Caco-2 (cell line): ENCODE measurements at regions not wholly inside any gene's neighbourhood (a gene's known extent, or its start where the extent isn't known, plus 50 kb on each side); places are given as distances from the start of the nearest gene placed in this dataset.

Experiments used
- BruUV-seq: library from RNA; stranded (reverse); fragments of 400-500 nt; replicated peaks from 2 replicates; lab custom pipeline; 2021; lab: Mats Ljungman, UMichigan
- CTCF ChIA-PET: fragments of 300-600 bp; sonication (Branson Sonifier 250); formaldehyde crosslinking; loops from one replicate; lab custom pipeline; 2022; ENCODE audit warnings: antibody characterized with exemption; lab: Charles Lee
- POLR2A ChIA-PET: fragments of 300-600 bp; sonication (Branson Sonifier 250); formaldehyde crosslinking; loops from one replicate; lab custom pipeline; 2022; ENCODE audit warnings: antibody characterized with exemption; lab: Charles Lee
- DNase-seq, 2 experiments: peaks; one replicate each; pipeline versions ENCODE4 v3.0.0 to v3.0.0-alpha.2; 2020 to 2022
- H3K27me3 ChIP-seq: replicated peaks from 2 replicates; pipeline ENCODE4 v1.6.0; 2011; ENCODE audit warnings: low read length; ENCODE audit not compliant: control insufficient read depth, insufficient read depth
- H3K36me3 ChIP-seq: 2 replicates; pipeline ENCODE4 v1.5.1; 2011; ENCODE audit warnings: low read length; ENCODE audit not compliant: control insufficient read depth, insufficient read depth
- H3K4me1 ChIP-seq: fragments of 250-450 bp; sonication (Bioruptor Pico); 2 replicates; pipeline ENCODE4 v1.5.1; 2020; ENCODE audit warnings: mild to moderate bottlenecking
- H3K4me3 ChIP-seq: 2 replicates; pipeline ENCODE4 v1.5.1; 2011; ENCODE audit warnings: low read depth, mild to moderate bottlenecking, control low read depth, low read length
- H3K9me3 ChIP-seq: fragments of 250-450 bp; sonication (Bioruptor Pico); 2 replicates; pipeline ENCODE4 v1.5.1; 2020; ENCODE audit warnings: mild to moderate bottlenecking, moderate library complexity
- H3K27ac Mint-ChIP-seq: one replicate; pipeline ENCODE4 v1.8.0; 2022; ENCODE audit warnings: mixed read lengths; ENCODE audit not compliant: unreplicated experiment
- H3K27me3 Mint-ChIP-seq: one replicate; pipeline ENCODE4 v1.8.0; 2022; ENCODE audit warnings: mixed read lengths; ENCODE audit not compliant: insufficient read depth, unreplicated experiment
- H3K36me3 Mint-ChIP-seq: one replicate; pipeline ENCODE4 v1.8.0; 2022; ENCODE audit warnings: mild to moderate bottlenecking, mixed read lengths; ENCODE audit not compliant: insufficient read depth, unreplicated experiment
- H3K4me1 Mint-ChIP-seq: one replicate; pipeline ENCODE4 v1.8.0; 2022; ENCODE audit warnings: low read depth, mixed read lengths; ENCODE audit not compliant: unreplicated experiment
- H3K4me3 Mint-ChIP-seq: one replicate; pipeline ENCODE4 v1.8.0; 2022; ENCODE audit warnings: mild to moderate bottlenecking, moderate library complexity, mixed read lengths; ENCODE audit not compliant: unreplicated experiment
- H3K9me3 Mint-ChIP-seq: one replicate; pipeline ENCODE4 v1.8.0; 2022; ENCODE audit warnings: mixed read lengths; ENCODE audit not compliant: unreplicated experiment
- CTCF ChIP-seq, 2 experiments: fragments of 200-600 bp in 1 of 2; IDR thresholded peaks; 1 replicate in 1 of 2; 2 replicates in 1 of 2; pipeline versions ENCODE4 v1.5.1 to v1.8.0; 2011 to 2022; ENCODE audit warnings: antibody characterized with exemption in 1 of 2, control low read depth in 1 of 2, inconsistent platforms in 1 of 2, low read depth in 1 of 2, low read length in 1 of 2, mild to moderate bottlenecking in 1 of 2, moderate library complexity in 1 of 2; ENCODE audit not compliant: insufficient read depth in 1 of 2, severe bottlenecking in 1 of 2, unreplicated experiment in 1 of 2
- intact Hi-C: fragments of 100-400 bp; cut with micrococcal nuclease; formaldehyde crosslinking; loops from one replicate; pipeline ENCODE4 v1.10.0; 2022; ENCODE audit not compliant: unreplicated experiment

DNA sequence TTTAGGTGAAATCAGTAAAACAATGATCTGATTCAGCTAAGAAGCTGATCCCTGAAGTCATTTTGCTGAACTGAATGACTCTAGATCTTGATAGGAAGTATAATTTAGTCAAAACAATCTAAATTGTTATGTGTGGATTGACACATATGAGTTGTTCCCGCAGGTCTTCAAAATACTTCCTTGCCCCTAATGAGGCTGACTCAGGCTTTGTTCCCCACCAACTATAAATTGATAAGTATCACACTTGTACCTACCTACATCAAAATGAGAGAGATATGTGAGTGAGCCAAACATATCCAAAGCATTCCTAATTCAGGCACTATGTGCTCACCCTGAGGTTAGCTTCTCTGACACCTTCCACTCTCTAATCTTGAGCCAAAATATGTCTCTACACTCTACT, 507.1 kb downstream of the PLPP3 start:
- Histone ChIP-seq H3K9me3 (no peaks in the 10 kb centered on the region), H3K27me3 (no peaks in the 10 kb centered on the region), H3K4me1 (no peaks in the 10 kb centered on the region), H3K4me3 (no peak overlapping the region), H3K36me3 (no peaks in the 10 kb centered on the region)
- DNase-seq = no peak
- ChIA-PET POLR2A (no interaction called here), CTCF (no interaction called here)
- Mint-ChIP-seq H3K36me3 (peaks cover 6% of the 10 kb centered on the region), H3K27me3 (no peaks in the 10 kb centered on the region), H3K4me1 (no peaks in the 10 kb centered on the region), H3K27ac (no peak overlapping the region), H3K4me3 (no peak overlapping the region), H3K9me3 (no peaks in the 10 kb centered on the region)
- intact Hi-C loops = no loop called here
- TF ChIP-seq CTCF (IDR thresholded peaks at IDR 0.05; ENCODE audit: insufficient read depth in 1 of 2, low read depth in 1 of 2, low read length in 1 of 2, severe bottlenecking in 1 of 2, unreplicated experiment in 1 of 2) = no peak
- BruUV-seq = no TSS peak

- no peak overlapping the region for H3K4me3 Mint-ChIP-seq
- no peak for DNase-seq
- H3K27ac Mint-ChIP-seq = no peak overlapping the region
- ChIA-PET POLR2A (no interaction called here), CTCF (no interaction called here)
- no peak for TF ChIP-seq CTCF (IDR thresholded peaks at IDR 0.05; ENCODE audit: insufficient read depth in 1 of 2, low read depth in 1 of 2, low read length in 1 of 2, severe bottlenecking in 1 of 2, unreplicated experiment in 1 of 2)
- Histone ChIP-seq H3K4me1 (no peaks in the 10 kb centered on the region), H3K27me3 (no peaks in the 10 kb centered on the region), H3K9me3 (no peaks in the 10 kb centered on the region), H3K36me3 (no peaks in the 10 kb centered on the region), H3K4me3 (no peak overlapping the region)
- peaks cover 6% of the 10 kb centered on the region for H3K36me3 Mint-ChIP-seq
- intact Hi-C loops = no loop called here
- H3K27me3 Mint-ChIP-seq = no peaks in the 10 kb centered on the region
- H3K4me1 Mint-ChIP-seq = no peaks in the 10 kb centered on the region
- no TSS peak for BruUV-seq
- H3K9me3 Mint-ChIP-seq = no peaks in the 10 kb centered on the region
These were observed 508.0 kb downstream of the PLPP3 start for GRCh38 chr1:56071351-56071750.

- POLR2A ChIA-PET = no interaction called here
- TF ChIP-seq CTCF (IDR thresholded peaks at IDR 0.05; ENCODE audit: insufficient read depth in 1 of 2, low read depth in 1 of 2, low read length in 1 of 2, severe bottlenecking in 1 of 2, unreplicated experiment in 1 of 2) = no peak
- CTCF ChIA-PET = no interaction called here
- H3K4me3 Mint-ChIP-seq = no peak overlapping the region
- H3K27ac Mint-ChIP-seq = no peak overlapping the region
- Histone ChIP-seq H3K9me3 (no peaks in the 10 kb centered on the region), H3K36me3 (no peaks in the 10 kb centered on the region), H3K27me3 (no peaks in the 10 kb centered on the region), H3K4me1 (peaks cover 5% of the 10 kb centered on the region), H3K4me3 (no peak overlapping the region)
- H3K27me3 Mint-ChIP-seq = no peaks in the 10 kb centered on the region
- no peaks in the 10 kb centered on the region for H3K9me3 Mint-ChIP-seq
- H3K36me3 Mint-ChIP-seq = peaks cover 6% of the 10 kb centered on the region
- intact Hi-C loops = no loop called here
- BruUV-seq = no TSS peak
- peaks cover 5% of the 10 kb centered on the region for H3K4me1 Mint-ChIP-seq
- DNase-seq = no peak
These were observed 508.8 kb downstream of the PLPP3 start for GRCh38 chr1:56070601-56071000.
